ENCODE measurements at regions not wholly inside any gene's neighbourhood (a gene's known extent, or its start where the extent isn't known, plus 50 kb on each side); places are given as distances from the start of the nearest gene placed in this dataset.

DNA sequence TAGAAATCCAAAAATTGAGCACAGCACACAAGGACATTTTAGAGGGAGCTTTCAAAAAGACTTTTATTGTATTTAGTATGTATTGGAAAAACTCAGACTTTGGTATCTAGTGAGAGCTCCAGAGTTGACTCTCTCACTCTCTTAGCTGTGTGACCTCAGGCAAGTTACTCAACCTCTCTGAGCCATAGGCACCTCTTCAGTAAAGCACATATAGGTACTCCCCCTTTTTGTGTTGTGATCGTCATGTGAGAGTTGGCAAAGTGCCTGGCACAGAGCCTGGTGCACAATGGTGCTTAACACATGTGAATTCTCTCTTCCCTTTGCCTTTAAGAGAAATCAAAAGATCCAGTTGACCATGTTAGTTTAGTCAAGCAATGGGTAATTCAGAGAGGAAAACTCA, 186.2 kb downstream of the TMEM38B start:
- TF ChIP-seq, protein P1, sequence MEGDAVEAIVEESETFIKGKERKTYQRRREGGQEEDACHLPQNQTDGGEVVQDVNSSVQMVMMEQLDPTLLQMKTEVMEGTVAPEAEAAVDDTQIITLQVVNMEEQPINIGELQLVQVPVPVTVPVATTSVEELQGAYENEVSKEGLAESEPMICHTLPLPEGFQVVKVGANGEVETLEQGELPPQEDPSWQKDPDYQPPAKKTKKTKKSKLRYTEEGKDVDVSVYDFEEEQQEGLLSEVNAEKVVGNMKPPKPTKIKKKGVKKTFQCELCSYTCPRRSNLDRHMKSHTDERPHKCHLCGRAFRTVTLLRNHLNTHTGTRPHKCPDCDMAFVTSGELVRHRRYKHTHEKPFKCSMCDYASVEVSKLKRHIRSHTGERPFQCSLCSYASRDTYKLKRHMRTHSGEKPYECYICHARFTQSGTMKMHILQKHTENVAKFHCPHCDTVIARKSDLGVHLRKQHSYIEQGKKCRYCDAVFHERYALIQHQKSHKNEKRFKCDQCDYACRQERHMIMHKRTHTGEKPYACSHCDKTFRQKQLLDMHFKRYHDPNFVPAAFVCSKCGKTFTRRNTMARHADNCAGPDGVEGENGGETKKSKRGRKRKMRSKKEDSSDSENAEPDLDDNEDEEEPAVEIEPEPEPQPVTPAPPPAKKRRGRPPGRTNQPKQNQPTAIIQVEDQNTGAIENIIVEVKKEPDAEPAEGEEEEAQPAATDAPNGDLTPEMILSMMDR (IDR thresholded peaks at IDR 0.05; ENCODE audit: low read depth, low read length), result no peak
- H3K4me3 ChIP-seq (ENCODE audit: low read depth, low read length), result no peak overlapping the region
- no peak overlapping the region for H3K27ac ChIP-seq
- H3K9me3 ChIP-seq (ENCODE audit: severe bottlenecking), result no peaks in the 10 kb centered on the region
- DNase-seq, result no peak
- no peaks in the 10 kb centered on the region for H3K27me3 ChIP-seq (ENCODE audit: insufficient read depth, low read depth, severe bottlenecking)
- no peaks in the 10 kb centered on the region for H3K36me3 ChIP-seq

DNA sequence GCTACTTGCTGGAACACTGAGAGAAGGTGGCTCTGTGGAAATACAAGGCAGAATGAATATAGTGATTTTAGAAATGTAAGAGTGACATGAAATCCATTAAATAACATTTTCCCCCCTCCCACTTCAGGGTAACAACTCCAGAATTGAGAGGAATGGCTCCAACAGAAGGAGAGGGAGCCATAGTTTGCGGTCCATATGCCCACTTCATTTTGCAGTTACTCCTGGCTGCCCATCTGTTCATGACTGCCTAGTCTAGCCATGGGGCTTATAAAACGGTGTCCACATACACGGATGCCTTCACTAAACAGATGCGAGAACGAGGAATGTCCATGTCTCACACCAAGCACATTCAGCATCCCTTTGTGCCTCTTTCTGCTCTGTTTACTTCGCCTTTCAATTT, 186.7 kb downstream of the TMEM38B start:
- H3K9me3 ChIP-seq (ENCODE audit: severe bottlenecking), result no peaks in the 10 kb centered on the region
- TF ChIP-seq, protein P1 (IDR thresholded peaks at IDR 0.05; ENCODE audit: low read depth, low read length), result no peak
- DNase-seq, result no peak
- no peaks in the 10 kb centered on the region for H3K36me3 ChIP-seq
- no peaks in the 10 kb centered on the region for H3K27me3 ChIP-seq (ENCODE audit: insufficient read depth, low read depth, severe bottlenecking)
- H3K4me3 ChIP-seq (ENCODE audit: low read depth, low read length), result no peak overlapping the region
- no peak overlapping the region for H3K27ac ChIP-seq

DNA sequence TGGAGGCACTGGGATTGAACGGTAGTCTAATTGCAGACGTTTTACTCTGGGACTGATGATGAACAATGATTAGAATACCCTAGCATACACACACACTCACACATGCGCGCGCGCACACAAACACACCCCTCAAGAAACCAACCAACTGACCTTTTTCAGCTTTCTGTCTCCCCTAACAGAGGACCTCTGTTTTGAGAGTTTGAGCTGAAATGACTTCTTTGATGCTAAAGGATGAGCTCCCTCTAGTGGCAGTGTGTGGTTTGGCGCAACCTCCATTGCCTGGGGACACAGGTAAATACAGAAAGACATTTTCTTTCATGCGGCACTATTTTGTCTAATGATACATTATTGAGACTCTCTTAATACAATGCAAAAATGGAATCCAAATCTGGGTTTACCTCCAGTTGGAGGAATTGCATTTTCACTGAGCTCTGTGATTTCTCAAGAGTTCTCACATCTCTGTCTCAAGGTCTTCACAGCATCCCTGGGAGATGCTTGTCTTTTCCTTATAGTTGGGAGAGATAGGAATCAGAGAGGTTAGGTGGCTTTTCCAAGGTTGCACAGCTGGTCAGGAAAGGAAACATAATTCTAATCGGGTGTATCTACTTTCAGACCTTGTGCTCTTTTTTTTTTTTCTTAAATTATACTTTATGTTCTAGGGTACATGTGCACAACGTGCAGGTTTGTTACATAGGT, 187.5 kb downstream of the TMEM38B start:
- H3K36me3 ChIP-seq, result no peaks in the 10 kb centered on the region

DNA sequence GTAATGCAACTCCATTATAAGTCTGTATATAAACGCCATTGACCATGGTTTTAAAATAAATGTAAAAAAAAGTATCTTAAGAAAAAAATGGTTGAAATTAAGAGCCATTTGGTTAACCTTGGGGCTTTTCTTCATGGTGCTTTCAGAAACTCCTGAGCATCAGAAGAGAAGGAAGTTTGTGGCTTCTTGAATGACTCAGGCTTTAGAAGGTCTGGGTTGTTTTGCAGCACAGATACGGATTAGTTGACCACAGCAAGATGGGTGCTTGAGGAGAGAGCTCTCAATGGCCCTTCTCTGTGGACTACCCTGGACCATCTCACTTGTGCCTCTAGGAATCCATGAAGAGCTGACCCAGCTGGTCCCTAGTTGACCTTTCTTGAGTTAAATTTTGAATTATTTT, 189.5 kb downstream of the TMEM38B start:
- no peak for DNase-seq
- H3K27ac ChIP-seq, result no peak overlapping the region
- no peaks in the 10 kb centered on the region for H3K9me3 ChIP-seq (ENCODE audit: severe bottlenecking)
- TF ChIP-seq, protein P1 (IDR thresholded peaks at IDR 0.05; ENCODE audit: low read depth, low read length), result no peak
- no peaks in the 10 kb centered on the region for H3K36me3 ChIP-seq
- no peaks in the 10 kb centered on the region for H3K27me3 ChIP-seq (ENCODE audit: insufficient read depth, low read depth, severe bottlenecking)
- H3K4me3 ChIP-seq (ENCODE audit: low read depth, low read length), result no peak overlapping the region

More for the DNA sequence above, 187.5 kb downstream of the TMEM38B start:
- TF ChIP-seq, protein P1 (IDR thresholded peaks at IDR 0.05; ENCODE audit: low read depth, low read length), result peak; percentile 91
- DNase-seq, result peak; percentile 83
- Histone ChIP-seq H3K4me3 (ENCODE audit: low read depth, low read length) (no peak overlapping the region), H3K27ac (no peak overlapping the region), H3K27me3 (ENCODE audit: insufficient read depth, low read depth, severe bottlenecking) (no peaks in the 10 kb centered on the region), H3K9me3 (ENCODE audit: severe bottlenecking) (no peaks in the 10 kb centered on the region)

DNA sequence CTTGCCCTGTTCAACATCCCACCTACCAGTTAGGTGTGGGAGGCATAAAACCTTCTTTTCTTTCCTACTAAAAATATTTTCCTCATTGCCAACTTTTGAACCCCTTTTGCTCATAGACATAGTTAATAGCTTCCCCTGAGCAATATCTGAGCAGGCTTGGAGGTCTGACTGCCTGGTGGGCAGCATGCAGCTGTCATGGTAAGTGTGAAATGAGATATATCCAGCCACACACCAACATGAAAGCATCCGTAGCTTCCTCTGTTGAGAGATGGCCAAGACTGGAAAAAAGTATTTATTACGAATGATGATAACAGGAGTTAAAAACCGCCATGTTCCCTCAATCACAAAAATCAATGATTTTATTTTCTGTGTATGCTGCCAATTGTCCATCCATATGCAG, 190.1 kb downstream of the TMEM38B start:
- Histone ChIP-seq H3K27ac (no peak overlapping the region), H3K4me3 (ENCODE audit: low read depth, low read length) (no peak overlapping the region), H3K27me3 (ENCODE audit: insufficient read depth, low read depth, severe bottlenecking) (no peaks in the 10 kb centered on the region), H3K9me3 (ENCODE audit: severe bottlenecking) (no peaks in the 10 kb centered on the region), H3K36me3 (no peaks in the 10 kb centered on the region)
- TF ChIP-seq, protein P1 (IDR thresholded peaks at IDR 0.05; ENCODE audit: low read depth, low read length), result no peak
- DNase-seq, result no peak

DNA sequence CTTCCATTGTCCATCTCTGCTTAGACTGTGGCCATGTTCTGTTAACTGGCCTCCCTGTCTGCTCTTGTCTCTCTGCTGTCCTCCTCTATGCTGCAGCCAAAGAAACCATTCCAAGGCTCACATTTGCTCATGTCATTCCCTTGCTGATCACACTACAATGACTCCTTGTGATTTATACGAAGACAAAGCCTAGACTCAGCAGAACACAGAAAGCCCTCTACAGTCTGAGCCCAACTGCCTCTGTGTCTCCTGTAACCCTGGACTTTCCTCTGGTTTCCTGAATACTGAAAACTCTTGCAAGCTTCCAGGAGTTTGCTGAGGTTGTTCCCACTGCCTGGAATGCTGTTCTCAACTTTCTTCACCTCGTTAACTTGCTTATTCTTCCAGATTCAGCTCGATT, 191.8 kb downstream of the TMEM38B start:
- H3K9me3 ChIP-seq (ENCODE audit: severe bottlenecking), result no peaks in the 10 kb centered on the region
- no peaks in the 10 kb centered on the region for H3K36me3 ChIP-seq
- H3K27me3 ChIP-seq (ENCODE audit: insufficient read depth, low read depth, severe bottlenecking), result no peaks in the 10 kb centered on the region
- no peak overlapping the region for H3K4me3 ChIP-seq (ENCODE audit: low read depth, low read length)
- DNase-seq, result no peak
- TF ChIP-seq, protein P1 (IDR thresholded peaks at IDR 0.05; ENCODE audit: low read depth, low read length), result no peak
- no peak overlapping the region for H3K27ac ChIP-seq

Data from WERI-Rb-1 (cell line).